NCI-H69 (cell line): ENCODE measurements at regions not wholly inside any gene's neighbourhood (a gene's known extent, or its start where the extent isn't known, plus 50 kb on each side); places are given as distances from the start of the nearest gene placed in this dataset.
A peak's percentile ranks its signal among the peaks of the same experiment; 100 is the strongest.

Experiments
- DNase-seq: peaks from one replicate; lab custom pipeline; 2025; lab: John Stamatoyannopoulos, UW

GRCh38 chr4:92111493-92111892, 192.3 kb upstream of the GRID2 start:
- no peak for DNase-seq

GRCh38 chr4:92112805-92113204, 191.0 kb upstream of the GRID2 start:
- DNase-seq = no peak

- peak; percentile 64 for DNase-seq
These were observed 182.8 kb upstream of the GRID2 start for GRCh38 chr4:92120810-92121498.

- DNase-seq = no peak
These were observed 180.9 kb upstream of the GRID2 start for GRCh38 chr4:92122911-92123310.

GRCh38 chr4:92128676-92129075, 175.1 kb upstream of the GRID2 start:
- DNase-seq = no peak

GRCh38 chr4:92129408-92129994, 174.3 kb upstream of the GRID2 start:
- no peak for DNase-seq

GRCh38 chr4:92136434-92136833, 167.3 kb upstream of the GRID2 start:
- DNase-seq = no peak

GRCh38 chr4:92163348-92163747, 140.4 kb upstream of the GRID2 start:
- DNase-seq = peak; percentile 16

GRCh38 chr4:92170340-92170739, 133.4 kb upstream of the GRID2 start:
- peak; percentile 35 for DNase-seq

- no peak for DNase-seq
These were observed 131.6 kb upstream of the GRID2 start for GRCh38 chr4:92172203-92172602.

- DNase-seq = peak; percentile 16
These were observed 128.5 kb upstream of the GRID2 start for GRCh38 chr4:92175250-92175649.

- DNase-seq = no peak
These were observed 121.6 kb upstream of the GRID2 start for GRCh38 chr4:92182006-92182735.

GRCh38 chr4:92182736-92183407, 120.9 kb upstream of the GRID2 start:
- DNase-seq = no peak

GRCh38 chr4:92183825-92184224, 119.9 kb upstream of the GRID2 start:
- no peak for DNase-seq

- DNase-seq = no peak
These were observed 119.2 kb upstream of the GRID2 start for GRCh38 chr4:92184566-92184965.

- no peak for DNase-seq
These were observed 117.5 kb upstream of the GRID2 start for GRCh38 chr4:92186239-92186638.

GRCh38 chr4:92189146-92189545, 114.6 kb upstream of the GRID2 start:
- no peak for DNase-seq

- DNase-seq = no peak
These were observed 105.1 kb upstream of the GRID2 start for GRCh38 chr4:92198711-92199110.

GRCh38 chr4:92199135-92199534, 104.6 kb upstream of the GRID2 start:
- DNase-seq = no peak

- DNase-seq = no peak
These were observed 92.9 kb upstream of the GRID2 start for GRCh38 chr4:92210906-92211305.

GRCh38 chr4:92215476-92215875, 88.3 kb upstream of the GRID2 start:
- peak; percentile 7 for DNase-seq

- no peak for DNase-seq
These were observed 72.3 kb upstream of the GRID2 start for GRCh38 chr4:92231511-92231910.

GRCh38 chr4:92232566-92232965, 71.2 kb upstream of the GRID2 start:
- no peak for DNase-seq
